ENCODE measurements at regions not wholly inside any gene's neighbourhood (a gene's known extent, or its start where the extent isn't known, plus 50 kb on each side); places are given as distances from the start of the nearest gene placed in this dataset.

DNA sequence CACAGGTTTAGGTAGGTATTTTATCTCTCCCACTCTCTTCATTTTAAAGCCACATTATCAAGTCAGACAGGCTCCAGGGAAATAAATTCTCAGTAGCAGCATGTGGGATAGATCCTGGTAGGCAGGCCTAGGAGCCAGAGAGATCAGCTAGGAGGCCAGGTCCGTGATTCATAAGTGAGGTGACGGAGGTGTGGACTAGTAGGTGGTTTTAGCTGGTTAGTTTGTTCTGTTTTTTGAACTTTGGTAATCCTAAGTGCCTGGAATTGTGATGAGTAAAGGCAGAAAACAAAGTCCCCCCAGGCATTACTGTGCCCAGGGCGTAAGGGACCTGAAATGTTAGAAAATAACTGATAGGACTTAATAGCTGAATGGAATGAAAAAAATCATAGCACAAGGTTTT lies 53.6 kb upstream of the E2F3 start:
- TF ChIP-seq, protein P1, sequence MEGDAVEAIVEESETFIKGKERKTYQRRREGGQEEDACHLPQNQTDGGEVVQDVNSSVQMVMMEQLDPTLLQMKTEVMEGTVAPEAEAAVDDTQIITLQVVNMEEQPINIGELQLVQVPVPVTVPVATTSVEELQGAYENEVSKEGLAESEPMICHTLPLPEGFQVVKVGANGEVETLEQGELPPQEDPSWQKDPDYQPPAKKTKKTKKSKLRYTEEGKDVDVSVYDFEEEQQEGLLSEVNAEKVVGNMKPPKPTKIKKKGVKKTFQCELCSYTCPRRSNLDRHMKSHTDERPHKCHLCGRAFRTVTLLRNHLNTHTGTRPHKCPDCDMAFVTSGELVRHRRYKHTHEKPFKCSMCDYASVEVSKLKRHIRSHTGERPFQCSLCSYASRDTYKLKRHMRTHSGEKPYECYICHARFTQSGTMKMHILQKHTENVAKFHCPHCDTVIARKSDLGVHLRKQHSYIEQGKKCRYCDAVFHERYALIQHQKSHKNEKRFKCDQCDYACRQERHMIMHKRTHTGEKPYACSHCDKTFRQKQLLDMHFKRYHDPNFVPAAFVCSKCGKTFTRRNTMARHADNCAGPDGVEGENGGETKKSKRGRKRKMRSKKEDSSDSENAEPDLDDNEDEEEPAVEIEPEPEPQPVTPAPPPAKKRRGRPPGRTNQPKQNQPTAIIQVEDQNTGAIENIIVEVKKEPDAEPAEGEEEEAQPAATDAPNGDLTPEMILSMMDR (optimal IDR thresholded peaks at IDR 0.05 in 1 of 3, IDR thresholded peaks at IDR 0.05 in 1 of 3, conservative IDR thresholded peaks at IDR 0.05 in 1 of 3; ENCODE audit: extremely low read depth in 1 of 3, insufficient read depth in 2 of 3, low read length in 3 of 3): no peak
- no peak for TF ChIP-seq EZH2 (IDR thresholded peaks at IDR 0.05; ENCODE audit: low read length)
